ENCODE measurements at regions not wholly inside any gene's neighbourhood (a gene's known extent, or its start where the extent isn't known, plus 50 kb on each side); places are given as distances from the start of the nearest gene placed in this dataset.

DNA sequence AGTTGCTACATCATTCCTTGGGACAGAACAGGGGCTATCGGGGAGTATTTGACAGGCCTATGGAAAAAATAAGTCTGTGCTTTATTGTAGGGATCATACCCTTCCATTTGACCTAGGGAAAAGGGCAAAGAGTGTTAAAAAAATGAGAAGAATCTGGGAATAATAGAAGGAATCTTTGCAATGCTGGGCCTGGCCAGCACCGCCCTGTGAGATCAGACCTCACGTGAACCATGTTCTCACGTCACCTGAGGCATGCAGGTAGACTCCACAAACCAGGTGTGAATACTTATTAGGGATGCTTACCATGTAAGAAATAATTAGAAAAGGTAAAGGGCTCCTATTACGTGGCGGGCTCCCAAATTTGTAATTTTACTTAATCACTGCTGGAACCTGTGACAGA, 177.5 kb upstream of the GATA6 start:
- TF ChIP-seq, protein P1, sequence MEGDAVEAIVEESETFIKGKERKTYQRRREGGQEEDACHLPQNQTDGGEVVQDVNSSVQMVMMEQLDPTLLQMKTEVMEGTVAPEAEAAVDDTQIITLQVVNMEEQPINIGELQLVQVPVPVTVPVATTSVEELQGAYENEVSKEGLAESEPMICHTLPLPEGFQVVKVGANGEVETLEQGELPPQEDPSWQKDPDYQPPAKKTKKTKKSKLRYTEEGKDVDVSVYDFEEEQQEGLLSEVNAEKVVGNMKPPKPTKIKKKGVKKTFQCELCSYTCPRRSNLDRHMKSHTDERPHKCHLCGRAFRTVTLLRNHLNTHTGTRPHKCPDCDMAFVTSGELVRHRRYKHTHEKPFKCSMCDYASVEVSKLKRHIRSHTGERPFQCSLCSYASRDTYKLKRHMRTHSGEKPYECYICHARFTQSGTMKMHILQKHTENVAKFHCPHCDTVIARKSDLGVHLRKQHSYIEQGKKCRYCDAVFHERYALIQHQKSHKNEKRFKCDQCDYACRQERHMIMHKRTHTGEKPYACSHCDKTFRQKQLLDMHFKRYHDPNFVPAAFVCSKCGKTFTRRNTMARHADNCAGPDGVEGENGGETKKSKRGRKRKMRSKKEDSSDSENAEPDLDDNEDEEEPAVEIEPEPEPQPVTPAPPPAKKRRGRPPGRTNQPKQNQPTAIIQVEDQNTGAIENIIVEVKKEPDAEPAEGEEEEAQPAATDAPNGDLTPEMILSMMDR (IDR thresholded peaks at IDR 0.05; ENCODE audit: low read depth, low read length, missing control alignments) = no peak
- no peak for DNase-seq (ENCODE audit: extremely low read depth, low read depth)
- H3K4me3 ChIP-seq (replicated peaks; ENCODE audit: low read depth, low read length) = no peak overlapping the region

DNA sequence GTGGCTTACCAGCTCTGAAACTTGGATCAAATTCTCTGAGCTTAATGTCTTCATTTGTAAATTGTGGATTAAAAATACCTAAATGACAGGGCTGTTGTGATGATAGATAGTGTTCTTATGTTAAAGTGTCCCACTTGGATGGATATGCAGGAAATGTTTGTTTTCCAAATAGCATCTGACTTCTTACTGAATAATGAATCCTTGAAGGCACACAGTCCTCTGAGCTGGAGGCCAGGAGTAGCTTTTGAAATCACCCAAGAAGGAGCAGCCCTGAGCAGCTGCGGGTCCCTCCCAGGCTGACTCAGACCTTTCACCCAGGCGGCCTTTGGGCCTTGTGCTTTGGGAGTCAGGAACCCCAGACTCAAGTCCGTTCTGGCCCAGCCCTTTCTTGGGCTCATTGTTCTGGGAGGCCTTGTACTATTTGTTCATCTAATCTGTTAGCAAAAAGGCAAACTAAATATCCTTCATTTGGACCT, 173.0 kb upstream of the GATA6 start:
- no peak overlapping the region for H3K4me3 ChIP-seq (replicated peaks; ENCODE audit: low read depth, low read length)
- TF ChIP-seq, protein P1 (IDR thresholded peaks at IDR 0.05; ENCODE audit: low read depth, low read length, missing control alignments) = no peak
- no peak for DNase-seq (ENCODE audit: extremely low read depth, low read depth)

DNA sequence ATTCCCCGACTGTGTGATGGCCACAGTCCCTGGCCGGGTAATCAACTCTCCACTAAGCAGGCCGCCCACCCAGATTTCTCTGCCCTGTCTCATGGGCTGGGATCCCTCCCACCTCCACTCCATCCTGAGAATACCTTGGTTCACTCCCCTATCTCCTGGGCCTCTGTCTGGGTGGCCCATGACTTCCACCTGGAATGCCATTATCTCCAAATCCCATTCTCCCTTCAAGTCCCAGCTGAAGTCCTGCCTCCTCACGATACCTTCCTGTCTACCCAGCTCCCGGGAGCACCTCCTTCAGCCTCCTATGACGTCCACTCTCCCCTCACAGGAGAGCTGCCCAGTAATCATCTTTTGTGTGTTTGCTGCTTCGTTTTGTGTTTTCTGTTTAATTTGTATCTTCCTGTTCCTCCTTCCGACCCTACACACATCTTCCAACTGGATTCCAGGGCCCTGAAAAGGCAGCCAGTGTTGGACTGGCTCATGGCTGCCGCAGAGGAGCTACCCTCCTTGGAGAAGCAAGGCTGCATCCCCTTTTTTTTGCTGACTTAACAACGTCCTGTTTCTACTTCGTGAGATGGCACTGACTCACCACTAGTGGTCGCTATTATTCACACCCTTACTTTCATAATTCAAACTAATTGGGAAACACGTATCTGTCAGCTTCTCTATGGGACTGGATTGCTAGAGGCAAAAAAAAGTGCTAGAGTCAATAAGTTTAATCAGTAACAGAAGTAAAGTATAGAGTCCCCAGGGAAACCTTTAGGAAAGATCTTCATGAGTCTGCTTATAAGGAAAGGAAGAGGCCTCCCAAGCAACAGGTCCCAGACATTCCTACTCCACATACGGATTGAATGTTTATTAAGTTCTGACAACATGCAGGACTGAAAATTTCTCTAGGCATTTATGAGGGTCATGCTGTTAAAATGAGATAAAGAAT, 171.9 kb upstream of the GATA6 start:
- TF ChIP-seq, protein P1 (IDR thresholded peaks at IDR 0.05; ENCODE audit: low read depth, low read length, missing control alignments) = peak; percentile 83
- DNase-seq (ENCODE audit: extremely low read depth, low read depth) = peak; percentile 15

DNA sequence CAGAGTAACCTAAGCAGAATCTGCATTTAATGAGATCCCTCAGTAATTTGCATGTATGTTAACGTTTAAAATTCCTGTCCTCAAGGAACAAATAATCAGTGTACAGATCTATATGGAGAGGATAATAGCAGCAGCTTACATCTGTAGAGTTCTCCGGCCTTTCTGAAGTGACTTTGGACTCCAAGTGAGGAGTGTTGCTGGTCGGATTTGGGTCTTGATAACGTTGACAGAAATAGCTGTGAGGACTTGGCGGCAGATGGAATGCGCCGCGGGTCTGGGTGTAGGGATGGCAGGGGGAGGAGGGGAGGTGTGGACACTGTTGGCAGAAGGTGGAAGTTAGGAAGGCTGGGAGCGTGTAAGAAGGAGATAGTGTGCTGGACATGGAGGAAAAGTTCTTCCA, 170.9 kb upstream of the GATA6 start:
- no peak for DNase-seq (ENCODE audit: extremely low read depth, low read depth)
- TF ChIP-seq, protein P1 (IDR thresholded peaks at IDR 0.05; ENCODE audit: low read depth, low read length, missing control alignments) = no peak
- no peak overlapping the region for H3K4me3 ChIP-seq (replicated peaks; ENCODE audit: low read depth, low read length)

More for the DNA sequence above, 171.9 kb upstream of the GATA6 start:
- no peak overlapping the region for H3K4me3 ChIP-seq (replicated peaks; ENCODE audit: low read depth, low read length)

DNA sequence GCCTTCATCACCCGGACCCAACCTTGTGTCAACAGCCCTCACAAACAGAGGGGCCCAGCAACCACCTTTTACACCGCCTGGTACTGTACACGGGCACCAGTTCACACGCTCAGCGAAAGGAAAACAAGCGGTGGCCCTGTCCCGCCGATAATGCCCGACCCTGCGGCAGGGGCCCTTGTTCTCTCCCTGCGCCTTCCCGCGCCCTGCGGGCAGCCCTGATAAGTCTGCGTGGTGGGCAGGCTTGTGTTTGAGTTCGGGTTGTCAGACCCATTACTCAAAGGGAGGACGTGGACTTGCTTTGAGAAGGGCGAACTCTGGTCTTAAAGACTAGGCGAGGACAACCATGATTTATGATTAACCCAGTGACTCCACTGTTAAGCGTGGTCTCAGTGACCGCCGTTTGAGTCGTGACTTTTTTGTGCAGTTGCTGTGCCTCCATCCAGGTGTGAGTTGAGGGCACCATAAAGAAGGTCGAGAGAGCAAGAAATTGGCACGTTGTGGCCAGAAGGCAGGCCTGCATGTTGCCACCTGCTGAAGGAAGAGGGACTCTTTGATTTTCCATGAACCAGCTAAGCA, 167.4 kb upstream of the GATA6 start:
- no peak for DNase-seq (ENCODE audit: extremely low read depth, low read depth)
- TF ChIP-seq, protein P1 (IDR thresholded peaks at IDR 0.05; ENCODE audit: low read depth, low read length, missing control alignments) = no peak
- H3K4me3 ChIP-seq (replicated peaks; ENCODE audit: low read depth, low read length) = no peak overlapping the region

DNA sequence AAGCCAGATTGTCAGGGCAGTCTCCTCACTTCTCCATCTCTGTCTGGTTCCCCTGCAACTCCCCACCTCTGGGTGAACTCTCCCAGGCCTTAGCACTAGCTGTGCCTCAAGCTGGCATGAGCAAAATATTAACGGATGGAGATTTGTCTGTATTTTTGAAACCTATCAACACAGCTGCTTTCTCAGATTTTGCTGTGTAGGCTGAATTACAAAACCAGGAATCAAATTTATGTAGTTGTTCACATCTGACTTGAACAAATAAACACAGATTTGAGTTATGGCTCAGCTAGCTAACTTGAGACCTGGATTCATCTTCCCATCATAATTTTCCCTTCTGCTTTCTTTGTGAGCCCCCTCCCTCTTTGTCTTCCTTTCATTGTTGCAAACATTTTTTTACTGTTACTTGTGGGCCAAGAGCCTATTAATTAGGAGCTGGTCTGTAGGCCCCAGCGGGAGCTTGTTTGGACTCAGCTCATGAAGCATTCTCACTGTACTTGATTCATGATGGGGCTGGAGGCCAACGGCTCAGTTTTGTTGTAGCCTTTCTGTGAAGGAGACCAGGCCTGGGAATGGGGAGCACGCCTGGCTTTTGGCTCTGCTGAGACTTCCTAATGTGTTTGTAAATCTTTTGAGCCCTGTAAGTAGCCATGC, 164.1 kb upstream of the GATA6 start:
- TF ChIP-seq, protein P1 (IDR thresholded peaks at IDR 0.05; ENCODE audit: low read depth, low read length, missing control alignments) = no peak
- no peak for DNase-seq (ENCODE audit: extremely low read depth, low read depth)

More for the DNA sequence above, 164.1 kb upstream of the GATA6 start:
- H3K4me3 ChIP-seq (replicated peaks; ENCODE audit: low read depth, low read length) = no peak overlapping the region

All from HFF-Myc (cell line).